ENCODE measurements at regions not wholly inside any gene's neighbourhood (a gene's known extent, or its start where the extent isn't known, plus 50 kb on each side); places are given as distances from the start of the nearest gene placed in this dataset.
"Not testable (repeated sequence)": the region's sequence is repeated elsewhere in the genome, so short reads cannot be mapped to it uniquely, and the experiment has no call there.

GRCh38 chr16:58983181-58983965 is 249.3 kb upstream of the GOT2 start:
- DNase-seq (ENCODE audit: low spot score): not testable (repeated sequence)

- DNase-seq (ENCODE audit: low spot score): no peak
Measured at GRCh38 chr16:58970775-58971174, 236.7 kb upstream of the GOT2 start.

GRCh38 chr16:58963479-58963878 is 229.4 kb upstream of the GOT2 start:
- DNase-seq (ENCODE audit: low spot score): no peak

GRCh38 chr16:58962811-58963210 is 228.7 kb upstream of the GOT2 start:
- no peak for DNase-seq (ENCODE audit: low spot score)

GRCh38 chr16:58960484-58960883 is 226.4 kb upstream of the GOT2 start:
- DNase-seq (ENCODE audit: low spot score): peak; percentile 25

GRCh38 chr16:58960034-58960433 is 225.9 kb upstream of the GOT2 start:
- DNase-seq (ENCODE audit: low spot score): no peak

GRCh38 chr16:58958749-58959148 is 224.6 kb upstream of the GOT2 start:
- DNase-seq (ENCODE audit: low spot score): no peak

- no peak for DNase-seq (ENCODE audit: low spot score)
Measured at GRCh38 chr16:58948244-58948643, 214.1 kb upstream of the GOT2 start.

GRCh38 chr16:58940609-58941008 is 206.5 kb upstream of the GOT2 start:
- no peak for DNase-seq (ENCODE audit: low spot score)

- peak; percentile 19 for DNase-seq (ENCODE audit: low spot score)
Measured at GRCh38 chr16:58938811-58939210, 204.7 kb upstream of the GOT2 start.

GRCh38 chr16:58937661-58938060 is 203.5 kb upstream of the GOT2 start:
- DNase-seq (ENCODE audit: low spot score): no peak

GRCh38 chr16:58933186-58933585 is 199.1 kb upstream of the GOT2 start:
- no peak for DNase-seq (ENCODE audit: low spot score)

- no peak for DNase-seq (ENCODE audit: low spot score)
Measured at GRCh38 chr16:58931436-58931835, 197.3 kb upstream of the GOT2 start.

- no peak for DNase-seq (ENCODE audit: low spot score)
Measured at GRCh38 chr16:58923094-58923493, 189.0 kb upstream of the GOT2 start.

GRCh38 chr16:58913456-58913855 is 179.3 kb upstream of the GOT2 start:
- DNase-seq (ENCODE audit: low spot score): no peak

GRCh38 chr16:58912571-58912970 is 178.5 kb upstream of the GOT2 start:
- DNase-seq (ENCODE audit: low spot score): no peak

- DNase-seq (ENCODE audit: low spot score): no peak
Measured at GRCh38 chr16:58906981-58907715, 173.0 kb upstream of the GOT2 start.

- DNase-seq (ENCODE audit: low spot score): no peak
Measured at GRCh38 chr16:58904291-58904690, 170.2 kb upstream of the GOT2 start.

GRCh38 chr16:58889516-58889915 is 155.4 kb upstream of the GOT2 start:
- no peak for DNase-seq (ENCODE audit: low spot score)

- DNase-seq (ENCODE audit: low spot score): no peak
Measured at GRCh38 chr16:58885528-58886170, 151.5 kb upstream of the GOT2 start.

- DNase-seq (ENCODE audit: low spot score): no peak
Measured at GRCh38 chr16:58884141-58884540, 150.0 kb upstream of the GOT2 start.

GRCh38 chr16:58883131-58883530 is 149.0 kb upstream of the GOT2 start:
- no peak for DNase-seq (ENCODE audit: low spot score)

- no peak for DNase-seq (ENCODE audit: low spot score)
Measured at GRCh38 chr16:58882292-58882691, 148.2 kb upstream of the GOT2 start.

Measured in iPS-NIHi11 (cell line).